ENCODE measurements at regions not wholly inside any gene's neighbourhood (a gene's known extent, or its start where the extent isn't known, plus 50 kb on each side); places are given as distances from the start of the nearest gene placed in this dataset.

DNA sequence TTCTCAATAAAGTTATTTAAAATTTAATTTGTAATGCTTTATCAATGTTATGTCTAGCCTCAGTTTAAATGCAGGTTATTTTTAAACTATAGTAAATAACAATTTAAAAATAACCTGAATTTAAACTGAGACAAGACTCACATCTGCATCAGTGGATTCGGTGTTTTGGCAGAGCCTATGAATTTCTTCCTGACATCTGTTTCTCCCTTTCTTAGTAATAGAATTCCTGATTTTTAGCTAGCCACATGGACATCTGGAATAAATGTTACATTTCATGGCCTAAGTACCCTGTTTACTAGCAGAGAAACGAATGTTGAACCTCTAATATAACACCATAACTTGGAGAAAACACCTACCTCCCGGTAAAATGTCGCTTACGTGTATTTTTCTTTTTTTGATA lies 1141.6 kb upstream of the ADGRL2 start (continued):
- TF ChIP-seq CHD7 (IDR thresholded peaks at IDR 0.05; ENCODE audit: insufficient replicate concordance, low read length) (no peak), GABPA (IDR thresholded peaks at IDR 0.05; ENCODE audit: borderline replicate concordance, insufficient read depth, low read length) (no peak), HDAC6 (IDR thresholded peaks at IDR 0.05; ENCODE audit: low read depth, low read length) (no peak), KDM1A (IDR thresholded peaks at IDR 0.05; ENCODE audit: borderline replicate concordance, low read length) (no peak)

Measured in H1 (cell line).